Bone marrow (tissue), 2 donors: ENCODE measurements at regions not wholly inside any gene's neighbourhood (a gene's known extent, or its start where the extent isn't known, plus 50 kb on each side); places are given as distances from the start of the nearest gene placed in this dataset.

Source experiments
- DNase-seq, 2 donors: peaks; one replicate each; lab custom pipeline; 2025; lab: John Stamatoyannopoulos, UW

- DNase-seq, result no peak
Observed at GRCh38 chr15:96079041-96079440, 251.5 kb upstream of the NR2F2 start.

GRCh38 chr15:96079882-96080281 lies 250.6 kb upstream of the NR2F2 start:
- DNase-seq, result no peak

- no peak for DNase-seq
Observed at GRCh38 chr15:96086164-96086563, 244.3 kb upstream of the NR2F2 start.

- DNase-seq, result no peak
Observed at GRCh38 chr15:96087180-96087884, 243.2 kb upstream of the NR2F2 start.

GRCh38 chr15:96088650-96089049 lies 241.8 kb upstream of the NR2F2 start:
- DNase-seq, result no peak

- DNase-seq, result no peak
Observed at GRCh38 chr15:96089405-96090058, 241.0 kb upstream of the NR2F2 start.

- DNase-seq, result no peak
Observed at GRCh38 chr15:96092186-96092585, 238.3 kb upstream of the NR2F2 start.

GRCh38 chr15:96093063-96093462 lies 237.4 kb upstream of the NR2F2 start:
- DNase-seq, result no peak

GRCh38 chr15:96097661-96098060 lies 232.8 kb upstream of the NR2F2 start:
- DNase-seq, result no peak

- no peak for DNase-seq
Observed at GRCh38 chr15:96102631-96103030, 227.9 kb upstream of the NR2F2 start.

GRCh38 chr15:96106181-96106580 lies 224.3 kb upstream of the NR2F2 start:
- DNase-seq, result no peak

GRCh38 chr15:96106628-96107027 lies 223.9 kb upstream of the NR2F2 start:
- DNase-seq, result no peak

- DNase-seq, result no peak
Observed at GRCh38 chr15:96107916-96108315, 222.6 kb upstream of the NR2F2 start.

- no peak for DNase-seq
Observed at GRCh38 chr15:96108405-96108804, 222.1 kb upstream of the NR2F2 start.

GRCh38 chr15:96109820-96110219 lies 220.7 kb upstream of the NR2F2 start:
- no peak for DNase-seq

GRCh38 chr15:96112018-96112417 lies 218.5 kb upstream of the NR2F2 start:
- no peak for DNase-seq

GRCh38 chr15:96115642-96116041 lies 214.9 kb upstream of the NR2F2 start:
- DNase-seq, result no peak

GRCh38 chr15:96117270-96117669 lies 213.2 kb upstream of the NR2F2 start:
- no peak for DNase-seq

- no peak for DNase-seq
Observed at GRCh38 chr15:96119734-96120133, 210.8 kb upstream of the NR2F2 start.

- DNase-seq, result no peak
Observed at GRCh38 chr15:96121086-96121920, 209.2 kb upstream of the NR2F2 start.

- DNase-seq, result no peak
Observed at GRCh38 chr15:96122077-96123027, 208.1 kb upstream of the NR2F2 start.

GRCh38 chr15:96123028-96123400 lies 207.5 kb upstream of the NR2F2 start:
- no peak for DNase-seq
